ENCODE measurements at regions not wholly inside any gene's neighbourhood (a gene's known extent, or its start where the extent isn't known, plus 50 kb on each side); places are given as distances from the start of the nearest gene placed in this dataset.

GRCh38 chr4:27934871-27935270 lies 1074.2 kb downstream of the STIM2 start:
- Mint-ChIP-seq H3K27me3 (ENCODE audit: unreplicated experiment) (no peaks in the 10 kb centered on the region), H3K4me1 (ENCODE audit: unreplicated experiment) (peaks cover 20% of the 10 kb centered on the region), H3K36me3 (ENCODE audit: unreplicated experiment) (no peaks in the 10 kb centered on the region), H3K27ac (ENCODE audit: unreplicated experiment) (peak overlapping the region; percentile 29), H3K9me3 (ENCODE audit: unreplicated experiment) (no peaks in the 10 kb centered on the region), H3K4me3 (ENCODE audit: unreplicated experiment) (no peak overlapping the region)
- DNase-seq (ENCODE audit: extremely low spot score, unreplicated experiment): no peak
- TF ChIP-seq CTCF (IDR thresholded peaks at IDR 0.05): no peak

- H3K9me3 Mint-ChIP-seq (ENCODE audit: unreplicated experiment): no peaks in the 10 kb centered on the region
- DNase-seq (ENCODE audit: extremely low spot score, unreplicated experiment): no peak
- no peak overlapping the region for H3K4me3 Mint-ChIP-seq (ENCODE audit: unreplicated experiment)
- H3K36me3 Mint-ChIP-seq (ENCODE audit: unreplicated experiment): no peaks in the 10 kb centered on the region
- no peak for TF ChIP-seq CTCF (IDR thresholded peaks at IDR 0.05)
- H3K27ac Mint-ChIP-seq (ENCODE audit: unreplicated experiment): no peak overlapping the region
- H3K4me1 Mint-ChIP-seq (ENCODE audit: unreplicated experiment): no peaks in the 10 kb centered on the region
- H3K27me3 Mint-ChIP-seq (ENCODE audit: unreplicated experiment): no peaks in the 10 kb centered on the region
Measured at GRCh38 chr4:27946799-27947198, 1086.2 kb downstream of the STIM2 start.

GRCh38 chr4:27947302-27947701 lies 1086.7 kb downstream of the STIM2 start:
- no peak for TF ChIP-seq CTCF (IDR thresholded peaks at IDR 0.05)
- no peak for DNase-seq (ENCODE audit: extremely low spot score, unreplicated experiment)
- H3K4me1 Mint-ChIP-seq (ENCODE audit: unreplicated experiment): no peaks in the 10 kb centered on the region
- H3K4me3 Mint-ChIP-seq (ENCODE audit: unreplicated experiment): no peak overlapping the region
- no peaks in the 10 kb centered on the region for H3K9me3 Mint-ChIP-seq (ENCODE audit: unreplicated experiment)
- H3K27me3 Mint-ChIP-seq (ENCODE audit: unreplicated experiment): no peaks in the 10 kb centered on the region
- no peaks in the 10 kb centered on the region for H3K36me3 Mint-ChIP-seq (ENCODE audit: unreplicated experiment)
- no peak overlapping the region for H3K27ac Mint-ChIP-seq (ENCODE audit: unreplicated experiment)

GRCh38 chr4:27964095-27964494 lies 1103.5 kb downstream of the STIM2 start:
- H3K4me1 Mint-ChIP-seq (ENCODE audit: unreplicated experiment): no peaks in the 10 kb centered on the region
- H3K27me3 Mint-ChIP-seq (ENCODE audit: unreplicated experiment): no peaks in the 10 kb centered on the region
- H3K27ac Mint-ChIP-seq (ENCODE audit: unreplicated experiment): no peak overlapping the region
- DNase-seq (ENCODE audit: extremely low spot score, unreplicated experiment): no peak
- H3K4me3 Mint-ChIP-seq (ENCODE audit: unreplicated experiment): no peak overlapping the region
- no peaks in the 10 kb centered on the region for H3K9me3 Mint-ChIP-seq (ENCODE audit: unreplicated experiment)
- H3K36me3 Mint-ChIP-seq (ENCODE audit: unreplicated experiment): no peaks in the 10 kb centered on the region
- no peak for TF ChIP-seq CTCF (IDR thresholded peaks at IDR 0.05)

- H3K27me3 Mint-ChIP-seq (ENCODE audit: unreplicated experiment): no peaks in the 10 kb centered on the region
- H3K4me3 Mint-ChIP-seq (ENCODE audit: unreplicated experiment): no peak overlapping the region
- H3K27ac Mint-ChIP-seq (ENCODE audit: unreplicated experiment): no peak overlapping the region
- no peaks in the 10 kb centered on the region for H3K4me1 Mint-ChIP-seq (ENCODE audit: unreplicated experiment)
- H3K36me3 Mint-ChIP-seq (ENCODE audit: unreplicated experiment): no peaks in the 10 kb centered on the region
- DNase-seq (ENCODE audit: extremely low spot score, unreplicated experiment): no peak
- no peak for TF ChIP-seq CTCF (IDR thresholded peaks at IDR 0.05)
- no peaks in the 10 kb centered on the region for H3K9me3 Mint-ChIP-seq (ENCODE audit: unreplicated experiment)
Measured at GRCh38 chr4:27966664-27967063, 1106.0 kb downstream of the STIM2 start.

All from osteocyte (in vitro differentiated cells).